PC-9 (cell line): ENCODE measurements at regions not wholly inside any gene's neighbourhood (a gene's known extent, or its start where the extent isn't known, plus 50 kb on each side); places are given as distances from the start of the nearest gene placed in this dataset.

Source experiments
- CTCF ChIP-seq: fragments of 200-600 bp; sonication (generic); conservative IDR thresholded peaks from 2 replicates; pipeline ENCODE4 v1.6.1; 2017; ENCODE audit warnings: mixed run types, antibody characterized with exemption, mild to moderate bottlenecking, moderate library complexity
- EZH2 ChIP-seq: fragments of 200-600 bp; sonication (generic); IDR thresholded peaks from 2 replicates; pipeline ENCODE4 v1.8.0; 2017; ENCODE audit warnings: antibody characterized with exemption, low read depth

GRCh38 chr7:95662987-95663386 is 66.7 kb upstream of the PDK4 start:
- TF ChIP-seq EZH2 (no peak), CTCF (no peak)
